MM.1S (cell line): ENCODE measurements at regions not wholly inside any gene's neighbourhood (a gene's known extent, or its start where the extent isn't known, plus 50 kb on each side); places are given as distances from the start of the nearest gene placed in this dataset.
"Not testable (repeated sequence)": the region's sequence is repeated elsewhere in the genome, so short reads cannot be mapped to it uniquely, and the experiment has no call there.

Experiments used
- EZH2phosphoT487 ChIP-seq: fragments of 300-600 bp; sonication (generic); IDR thresholded peaks from 2 replicates; pipeline ENCODE4 v1.6.1; 2018; ENCODE audit warnings: antibody characterized with exemption, low read length
- TF ChIP-seq, protein P1 (sequence below): fragments of 300-600 bp; sonication (generic); IDR thresholded peaks from 2 replicates; pipeline ENCODE4 v1.5.1; 2016; ENCODE audit warnings: antibody characterized with exemption, low read length, mixed read lengths

DNA sequence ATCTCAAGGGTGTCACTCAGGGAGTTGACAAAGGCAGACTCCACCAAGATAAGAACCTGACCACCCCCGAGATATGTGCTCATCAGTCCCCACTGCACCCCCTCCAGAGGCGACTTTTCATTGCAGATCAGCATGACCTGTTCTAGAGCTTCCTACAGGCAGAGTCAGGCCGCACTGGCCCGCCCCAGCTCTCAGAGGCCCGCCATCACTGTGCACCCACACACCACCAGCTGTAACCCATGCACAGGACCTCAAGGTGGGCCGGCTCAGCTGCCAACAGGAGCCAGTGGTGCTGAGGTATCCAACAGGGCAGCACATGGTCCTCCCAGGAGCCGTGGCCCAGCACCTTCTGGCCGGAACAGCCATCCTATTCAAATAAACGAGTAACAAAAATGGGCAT, 253.6 kb upstream of the ANKRD20A1 start:
- TF ChIP-seq, protein P1, sequence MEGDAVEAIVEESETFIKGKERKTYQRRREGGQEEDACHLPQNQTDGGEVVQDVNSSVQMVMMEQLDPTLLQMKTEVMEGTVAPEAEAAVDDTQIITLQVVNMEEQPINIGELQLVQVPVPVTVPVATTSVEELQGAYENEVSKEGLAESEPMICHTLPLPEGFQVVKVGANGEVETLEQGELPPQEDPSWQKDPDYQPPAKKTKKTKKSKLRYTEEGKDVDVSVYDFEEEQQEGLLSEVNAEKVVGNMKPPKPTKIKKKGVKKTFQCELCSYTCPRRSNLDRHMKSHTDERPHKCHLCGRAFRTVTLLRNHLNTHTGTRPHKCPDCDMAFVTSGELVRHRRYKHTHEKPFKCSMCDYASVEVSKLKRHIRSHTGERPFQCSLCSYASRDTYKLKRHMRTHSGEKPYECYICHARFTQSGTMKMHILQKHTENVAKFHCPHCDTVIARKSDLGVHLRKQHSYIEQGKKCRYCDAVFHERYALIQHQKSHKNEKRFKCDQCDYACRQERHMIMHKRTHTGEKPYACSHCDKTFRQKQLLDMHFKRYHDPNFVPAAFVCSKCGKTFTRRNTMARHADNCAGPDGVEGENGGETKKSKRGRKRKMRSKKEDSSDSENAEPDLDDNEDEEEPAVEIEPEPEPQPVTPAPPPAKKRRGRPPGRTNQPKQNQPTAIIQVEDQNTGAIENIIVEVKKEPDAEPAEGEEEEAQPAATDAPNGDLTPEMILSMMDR = not testable (repeated sequence)
- TF ChIP-seq EZH2phosphoT487 = not testable (repeated sequence)
